CD4-positive, alpha-beta memory T cell (primary cell): ENCODE measurements at regions not wholly inside any gene's neighbourhood (a gene's known extent, or its start where the extent isn't known, plus 50 kb on each side); places are given as distances from the start of the nearest gene placed in this dataset.
A peak's percentile ranks its signal among the peaks of the same experiment; 100 is the strongest.

Source experiments
- CTCF ChIA-PET: fragments of 350-600 bp; sonication (Branson Sonifier 250); formaldehyde crosslinking; loops from one replicate; lab custom pipeline; 2021; ENCODE audit warnings: inconsistent platforms; ENCODE audit not compliant: partially characterized antibody; lab: Charles Lee
- POLR2A ChIA-PET: fragments of 350-600 bp; sonication (Branson Sonifier 250); formaldehyde crosslinking; loops from one replicate; lab custom pipeline; 2021; ENCODE audit not compliant: partially characterized antibody; lab: Charles Lee
- DNase-seq, 5 donors: peaks; one replicate each; pipeline versions ENCODE4 v3.0.0 to v3.0.0-alpha.2; 2020 to 2022; ENCODE audit warnings: mixed read lengths in 1 of 5
- H3K27ac ChIP-seq: one replicate; pipeline ENCODE4 v1.7.0; 2013; ENCODE audit warnings: low read depth, low read length
- H3K27me3 ChIP-seq: 2 replicates; pipeline ENCODE4 v1.7.0; 2013; ENCODE audit warnings: mild to moderate bottlenecking, low read length, moderate library complexity; ENCODE audit not compliant: insufficient read depth
- H3K36me3 ChIP-seq: 2 replicates; pipeline ENCODE4 v1.7.0; 2013; ENCODE audit warnings: mild to moderate bottlenecking, low read length, moderate library complexity; ENCODE audit not compliant: insufficient read depth
- H3K4me1 ChIP-seq: 2 replicates; pipeline ENCODE4 v1.7.0; 2013; ENCODE audit warnings: mild to moderate bottlenecking, low read length, moderate library complexity; ENCODE audit not compliant: insufficient read depth
- H3K4me3 ChIP-seq, 2 donors: one replicate each; pipeline ENCODE4 v1.7.0; 2013; ENCODE audit warnings: low read length in 2 of 2, mild to moderate bottlenecking in 1 of 2
- H3K9me3 ChIP-seq, 2 donors: one replicate each; pipeline ENCODE4 v1.7.0; 2013; ENCODE audit warnings: low read length in 2 of 2, control low read depth in 1 of 2; ENCODE audit not compliant: control insufficient read depth in 1 of 2
- H3K27ac Mint-ChIP-seq, 7 donors: one replicate each; pipeline ENCODE4 v1.8.0; 2020 to 2021; ENCODE audit warnings: mixed read lengths in 7 of 7, mild to moderate bottlenecking in 6 of 7, inconsistent platforms in 3 of 7, moderate library complexity in 3 of 7
- H3K27me3 Mint-ChIP-seq, 2 donors: one replicate each; pipeline ENCODE4 v1.8.0; 2020 to 2021; ENCODE audit warnings: mixed read lengths in 2 of 2
- H3K36me3 Mint-ChIP-seq, 2 donors: one replicate each; pipeline ENCODE4 v1.8.0; 2020 to 2021; ENCODE audit warnings: mixed read lengths in 2 of 2, inconsistent platforms in 1 of 2, mild to moderate bottlenecking in 1 of 2
- H3K4me1 Mint-ChIP-seq, 4 donors: one replicate each; pipeline ENCODE4 v1.8.0; 2020 to 2021; ENCODE audit warnings: mixed read lengths in 4 of 4, mild to moderate bottlenecking in 1 of 4
- H3K4me3 Mint-ChIP-seq, 8 donors: one replicate each; pipeline ENCODE4 v1.8.0; 2020 to 2021; ENCODE audit warnings: mixed read lengths in 8 of 8, mild to moderate bottlenecking in 7 of 8, moderate library complexity in 6 of 8, inconsistent platforms in 3 of 8
- H3K9me3 Mint-ChIP-seq, 8 donors: one replicate each; pipeline ENCODE4 v1.8.0; 2020 to 2021; ENCODE audit warnings: mixed read lengths in 8 of 8, mild to moderate bottlenecking in 5 of 8, inconsistent platforms in 3 of 8, moderate library complexity in 1 of 8
- intact Hi-C: fragments of 100-400 bp; cut with micrococcal nuclease; formaldehyde crosslinking; loops from one replicate; pipeline ENCODE4 v1.15.1; 2023

- DNase-seq, result no peak
- no peaks in the 10 kb centered on the region for H3K4me1 Mint-ChIP-seq
- Histone ChIP-seq H3K9me3 (no peaks in the 10 kb centered on the region), H3K36me3 (no peaks in the 10 kb centered on the region), H3K27me3 (no peaks in the 10 kb centered on the region), H3K27ac (no peak overlapping the region), H3K4me3 (no peak overlapping the region), H3K4me1 (no peaks in the 10 kb centered on the region)
- peaks cover 0 to 2% (median 0%) of the 10 kb centered on the region in 8 donors for H3K9me3 Mint-ChIP-seq
- no peak overlapping the region for H3K27ac Mint-ChIP-seq
- peaks cover 0 to 2% of the 10 kb centered on the region in 2 donors for H3K27me3 Mint-ChIP-seq
- ChIA-PET POLR2A (no interaction called here), CTCF (no interaction called here)
- intact Hi-C loops, result no loop called here
- no peak overlapping the region for H3K4me3 Mint-ChIP-seq
- H3K36me3 Mint-ChIP-seq, result no peaks in the 10 kb centered on the region
These were observed 635.5 kb downstream of the PLPP3 start for GRCh38 chr1:55943721-55944435.

GRCh38 chr1:55943012-55943411, 636.4 kb downstream of the PLPP3 start:
- Histone ChIP-seq H3K4me3 (no peak overlapping the region), H3K27ac (no peak overlapping the region), H3K27me3 (no peaks in the 10 kb centered on the region), H3K36me3 (no peaks in the 10 kb centered on the region), H3K9me3 (no peaks in the 10 kb centered on the region), H3K4me1 (no peaks in the 10 kb centered on the region)
- ChIA-PET POLR2A (no interaction called here), CTCF (no interaction called here)
- no peak for DNase-seq
- intact Hi-C loops, result no loop called here
- Mint-ChIP-seq H3K27me3 (peaks cover 0 to 2% of the 10 kb centered on the region in 2 donors), H3K27ac (no peak overlapping the region), H3K4me3 (no peak overlapping the region), H3K4me1 (no peaks in the 10 kb centered on the region), H3K9me3 (peaks cover 0 to 2% (median 0%) of the 10 kb centered on the region in 8 donors), H3K36me3 (no peaks in the 10 kb centered on the region)

- CTCF ChIA-PET, result no interaction called here
- Mint-ChIP-seq H3K4me3 (no peak overlapping the region), H3K36me3 (no peaks in the 10 kb centered on the region), H3K4me1 (no peaks in the 10 kb centered on the region), H3K9me3 (peaks cover 0 to 7% (median 4%) of the 10 kb centered on the region in 8 donors), H3K27ac (no peak overlapping the region), H3K27me3 (no peaks in the 10 kb centered on the region)
- POLR2A ChIA-PET, result no interaction called here
- DNase-seq, result no peak
- Histone ChIP-seq H3K4me1 (no peaks in the 10 kb centered on the region), H3K27me3 (no peaks in the 10 kb centered on the region), H3K27ac (no peak overlapping the region), H3K4me3 (no peak overlapping the region), H3K36me3 (no peaks in the 10 kb centered on the region), H3K9me3 (no peaks in the 10 kb centered on the region)
- intact Hi-C loops, result no loop called here
These were observed 639.5 kb downstream of the PLPP3 start for GRCh38 chr1:55939866-55940265.

GRCh38 chr1:55938861-55939260, 640.5 kb downstream of the PLPP3 start:
- ChIA-PET CTCF (no interaction called here), POLR2A (no interaction called here)
- intact Hi-C loops, result no loop called here
- Histone ChIP-seq H3K4me1 (no peaks in the 10 kb centered on the region), H3K36me3 (no peaks in the 10 kb centered on the region), H3K4me3 (no peak overlapping the region), H3K27ac (no peak overlapping the region), H3K27me3 (no peaks in the 10 kb centered on the region), H3K9me3 (no peaks in the 10 kb centered on the region)
- H3K4me3 Mint-ChIP-seq, result no peak overlapping the region
- DNase-seq, result no peak
- H3K27ac Mint-ChIP-seq, result no peak overlapping the region
- no peaks in the 10 kb centered on the region for H3K36me3 Mint-ChIP-seq
- no peaks in the 10 kb centered on the region for H3K27me3 Mint-ChIP-seq
- H3K9me3 Mint-ChIP-seq, result peaks cover 0 to 10% (median 6%) of the 10 kb centered on the region in 8 donors
- H3K4me1 Mint-ChIP-seq, result no peaks in the 10 kb centered on the region

GRCh38 chr1:55938376-55938850, 641.0 kb downstream of the PLPP3 start:
- POLR2A ChIA-PET, result no interaction called here
- H3K4me3 Mint-ChIP-seq, result no peak overlapping the region

GRCh38 chr1:55937840-55938375, 641.5 kb downstream of the PLPP3 start:
- Histone ChIP-seq H3K4me1 (no peaks in the 10 kb centered on the region), H3K9me3 (no peaks in the 10 kb centered on the region), H3K27ac (no peak overlapping the region), H3K4me3 (no peak overlapping the region), H3K36me3 (no peaks in the 10 kb centered on the region), H3K27me3 (no peaks in the 10 kb centered on the region)
- H3K36me3 Mint-ChIP-seq, result no peaks in the 10 kb centered on the region
- ChIA-PET CTCF (no interaction called here), POLR2A (interaction anchor here (1.0 kb wide), 1 partner anchor 11 kb away, joined by 3 read pairs; no protein-coding TSS in a partner anchor)
- peaks cover 0 to 10% (median 6%) of the 10 kb centered on the region in 8 donors for H3K9me3 Mint-ChIP-seq
- H3K27me3 Mint-ChIP-seq, result no peaks in the 10 kb centered on the region
- intact Hi-C loops, result no loop called here
- DNase-seq, result peak in 1 of 5 donors; percentile 37
- no peaks in the 10 kb centered on the region for H3K4me1 Mint-ChIP-seq
- H3K27ac Mint-ChIP-seq, result no peak overlapping the region
- no peak overlapping the region for H3K4me3 Mint-ChIP-seq

More at GRCh38 chr1:55938376-55938850, 641.0 kb downstream of the PLPP3 start:
- intact Hi-C loops, result no loop called here
- CTCF ChIA-PET, result no interaction called here
- no peak overlapping the region for H3K4me3 ChIP-seq
- H3K36me3 Mint-ChIP-seq, result no peaks in the 10 kb centered on the region
- no peaks in the 10 kb centered on the region for H3K27me3 ChIP-seq
- H3K4me1 ChIP-seq, result no peaks in the 10 kb centered on the region
- H3K27me3 Mint-ChIP-seq, result no peaks in the 10 kb centered on the region
- no peak overlapping the region for H3K27ac ChIP-seq
- H3K9me3 ChIP-seq, result no peaks in the 10 kb centered on the region
- H3K9me3 Mint-ChIP-seq, result peaks cover 0 to 10% (median 6%) of the 10 kb centered on the region in 8 donors
- H3K27ac Mint-ChIP-seq, result no peak overlapping the region
- no peak for DNase-seq
- no peaks in the 10 kb centered on the region for H3K36me3 ChIP-seq
- no peaks in the 10 kb centered on the region for H3K4me1 Mint-ChIP-seq

- Mint-ChIP-seq H3K4me1 (no peaks in the 10 kb centered on the region), H3K9me3 (peaks cover 3 to 10% (median 6%) of the 10 kb centered on the region in 8 donors), H3K27me3 (no peaks in the 10 kb centered on the region), H3K27ac (no peak overlapping the region), H3K36me3 (no peaks in the 10 kb centered on the region), H3K4me3 (no peak overlapping the region)
- Histone ChIP-seq H3K9me3 (no peaks in the 10 kb centered on the region), H3K4me3 (no peak overlapping the region), H3K27me3 (no peaks in the 10 kb centered on the region), H3K27ac (no peak overlapping the region), H3K4me1 (no peaks in the 10 kb centered on the region), H3K36me3 (no peaks in the 10 kb centered on the region)
- DNase-seq, result no peak
- intact Hi-C loops, result no loop called here
- CTCF ChIA-PET, result no interaction called here
- POLR2A ChIA-PET, result no interaction called here
These were observed 644.1 kb downstream of the PLPP3 start for GRCh38 chr1:55935236-55935635.
